Mesothelial cell of epicardium (in vitro differentiated cells): ENCODE measurements at regions not wholly inside any gene's neighbourhood (a gene's known extent, or its start where the extent isn't known, plus 50 kb on each side); places are given as distances from the start of the nearest gene placed in this dataset.

Source experiments
- DNase-seq, 2 experiments: peaks; one replicate each; pipeline ENCODE4 v3.0.0; 2021; ENCODE audit warnings: low spot score in 2 of 2; ENCODE audit not compliant: unreplicated experiment in 2 of 2
- H3K27ac Mint-ChIP-seq: 2 replicates; pipeline ENCODE4 v1.8.0; 2021; ENCODE audit warnings: mixed read lengths
- H3K27me3 Mint-ChIP-seq: 2 replicates; pipeline ENCODE4 v1.8.0; 2021; ENCODE audit warnings: low read depth, mixed read lengths
- H3K36me3 Mint-ChIP-seq: 2 replicates; pipeline ENCODE4 v1.8.0; 2021; ENCODE audit warnings: mixed read lengths
- H3K4me1 Mint-ChIP-seq: 2 replicates; pipeline ENCODE4 v1.8.0; 2021; ENCODE audit warnings: mixed read lengths
- H3K4me3 Mint-ChIP-seq: 2 replicates; pipeline ENCODE4 v1.8.0; 2021; ENCODE audit warnings: mild to moderate bottlenecking, moderate library complexity, mixed read lengths
- H3K9me3 Mint-ChIP-seq: 2 replicates; pipeline ENCODE4 v1.8.0; 2021; ENCODE audit warnings: mixed read lengths
- TF ChIP-seq, protein P1 (sequence below): fragments of 200-600 bp; sonication (generic); IDR thresholded peaks from one replicate; pipeline ENCODE4 v1.5.0; 2021; ENCODE audit warnings: antibody characterized with exemption; ENCODE audit not compliant: unreplicated experiment

DNA sequence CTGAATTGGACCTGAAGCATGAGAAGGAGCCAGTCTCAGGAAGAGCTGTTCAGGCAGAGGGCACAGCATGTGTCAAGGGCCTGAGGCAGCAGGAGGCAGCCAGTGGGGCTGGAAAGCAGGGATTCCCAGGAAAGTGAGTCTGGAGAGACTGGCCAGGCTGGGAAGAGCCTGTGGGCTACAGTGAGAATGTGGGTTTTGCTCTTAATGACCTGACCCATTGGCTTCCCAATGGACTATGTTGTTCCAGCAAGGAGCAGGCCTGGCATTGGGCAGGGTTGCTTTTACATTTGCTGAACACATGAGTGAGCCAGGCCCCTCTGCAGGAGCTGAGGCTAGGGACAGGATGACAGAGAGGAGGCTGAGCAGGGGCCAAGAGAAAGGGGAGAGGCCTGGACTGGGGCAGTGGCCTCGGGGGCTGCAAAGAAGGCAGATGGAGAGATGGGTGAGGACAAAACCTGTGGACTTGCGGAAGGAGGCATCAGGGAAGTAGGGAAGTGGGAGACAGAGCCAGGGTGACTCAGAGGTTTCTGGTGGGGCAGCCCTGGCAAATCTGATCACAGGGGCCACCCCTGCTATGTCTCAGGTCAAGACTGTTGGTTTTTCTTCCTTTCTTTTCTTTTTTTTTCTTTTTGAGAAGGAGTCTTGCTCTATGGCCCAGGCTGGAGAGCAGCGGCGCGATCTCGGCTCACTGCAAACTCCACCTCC lies 65.9 kb upstream of the NEK6 start:
- Mint-ChIP-seq H3K27me3 (peaks cover 37% of the 10 kb centered on the region), H3K9me3 (peaks cover 23% of the 10 kb centered on the region), H3K27ac (no peak overlapping the region), H3K36me3 (no peaks in the 10 kb centered on the region), H3K4me1 (no peaks in the 10 kb centered on the region), H3K4me3 (no peak overlapping the region)
- TF ChIP-seq, protein P1, sequence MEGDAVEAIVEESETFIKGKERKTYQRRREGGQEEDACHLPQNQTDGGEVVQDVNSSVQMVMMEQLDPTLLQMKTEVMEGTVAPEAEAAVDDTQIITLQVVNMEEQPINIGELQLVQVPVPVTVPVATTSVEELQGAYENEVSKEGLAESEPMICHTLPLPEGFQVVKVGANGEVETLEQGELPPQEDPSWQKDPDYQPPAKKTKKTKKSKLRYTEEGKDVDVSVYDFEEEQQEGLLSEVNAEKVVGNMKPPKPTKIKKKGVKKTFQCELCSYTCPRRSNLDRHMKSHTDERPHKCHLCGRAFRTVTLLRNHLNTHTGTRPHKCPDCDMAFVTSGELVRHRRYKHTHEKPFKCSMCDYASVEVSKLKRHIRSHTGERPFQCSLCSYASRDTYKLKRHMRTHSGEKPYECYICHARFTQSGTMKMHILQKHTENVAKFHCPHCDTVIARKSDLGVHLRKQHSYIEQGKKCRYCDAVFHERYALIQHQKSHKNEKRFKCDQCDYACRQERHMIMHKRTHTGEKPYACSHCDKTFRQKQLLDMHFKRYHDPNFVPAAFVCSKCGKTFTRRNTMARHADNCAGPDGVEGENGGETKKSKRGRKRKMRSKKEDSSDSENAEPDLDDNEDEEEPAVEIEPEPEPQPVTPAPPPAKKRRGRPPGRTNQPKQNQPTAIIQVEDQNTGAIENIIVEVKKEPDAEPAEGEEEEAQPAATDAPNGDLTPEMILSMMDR = no peak
- peak in 1 of 2 experiments; percentile 14 for DNase-seq

DNA sequence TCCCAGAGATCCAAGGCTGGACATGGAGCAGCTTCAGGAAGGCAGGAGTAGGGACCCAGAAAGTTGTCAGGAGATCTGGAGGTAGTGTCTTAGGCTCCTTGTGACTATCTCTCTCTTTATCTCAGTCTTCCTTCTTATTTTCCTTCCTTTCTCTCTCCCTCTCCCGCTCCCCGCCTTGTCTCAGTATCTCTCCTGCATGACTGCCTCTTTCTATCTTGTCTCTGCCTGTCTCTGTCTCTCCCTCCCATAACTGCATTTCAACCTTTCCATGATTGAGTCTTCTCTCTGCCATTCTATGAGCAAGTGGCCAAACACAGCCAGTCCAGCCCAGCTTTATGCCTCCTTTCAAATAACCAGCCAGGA lies 61.0 kb upstream of the NEK6 start:
- H3K4me1 Mint-ChIP-seq = no peaks in the 10 kb centered on the region
- peaks cover 25% of the 10 kb centered on the region for H3K9me3 Mint-ChIP-seq
- TF ChIP-seq, protein P1 = no peak
- no peak for DNase-seq
- H3K4me3 Mint-ChIP-seq = no peak overlapping the region
- H3K36me3 Mint-ChIP-seq = no peaks in the 10 kb centered on the region
- H3K27me3 Mint-ChIP-seq = peaks cover 20% of the 10 kb centered on the region
- H3K27ac Mint-ChIP-seq = no peak overlapping the region

DNA sequence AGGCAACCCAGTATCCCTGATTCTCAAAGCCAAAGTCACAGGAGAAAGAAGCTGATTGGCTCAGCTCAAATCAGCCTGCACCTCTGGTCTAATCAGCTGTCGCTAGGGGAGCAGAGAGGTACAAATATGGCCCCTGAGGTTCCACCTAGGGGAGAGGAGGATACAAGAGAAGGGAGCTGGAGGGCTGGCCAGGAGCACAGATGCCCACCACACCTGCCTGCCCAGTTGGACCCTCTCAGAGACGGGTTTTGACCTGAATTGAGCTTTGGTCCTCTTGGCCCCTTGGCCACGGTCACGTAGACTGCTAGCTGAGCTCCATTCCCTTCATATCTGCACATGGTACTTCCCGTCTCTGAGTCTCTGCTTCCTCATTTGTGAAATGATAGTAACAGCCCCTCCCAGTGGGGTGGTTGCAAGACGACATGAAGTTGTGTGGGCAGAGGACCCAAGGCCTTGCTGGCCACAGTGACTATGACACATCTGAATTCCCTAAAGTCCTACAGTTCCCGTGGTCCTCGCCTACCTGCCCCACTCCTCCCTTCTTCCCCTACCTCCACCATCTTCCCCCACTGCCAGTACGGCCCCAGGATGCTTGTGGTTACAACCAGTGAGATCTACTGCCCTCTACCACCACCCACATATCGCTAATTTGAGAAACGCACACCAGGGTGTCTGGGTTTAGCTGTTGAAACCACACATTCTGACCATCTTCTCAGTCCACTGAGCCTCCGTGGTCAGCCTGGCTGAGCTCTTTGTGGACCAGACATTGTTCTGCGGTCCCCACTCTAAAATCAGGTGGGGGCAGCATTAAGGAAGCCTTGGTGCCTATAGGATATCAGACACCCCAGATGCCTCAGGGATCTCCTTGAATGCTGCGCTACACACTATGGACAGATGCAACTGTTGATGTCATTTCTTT lies 60.3 kb upstream of the NEK6 start:
- peaks cover 25% of the 10 kb centered on the region for H3K9me3 Mint-ChIP-seq
- H3K27ac Mint-ChIP-seq = no peak overlapping the region
- no peaks in the 10 kb centered on the region for H3K4me1 Mint-ChIP-seq

DNA sequence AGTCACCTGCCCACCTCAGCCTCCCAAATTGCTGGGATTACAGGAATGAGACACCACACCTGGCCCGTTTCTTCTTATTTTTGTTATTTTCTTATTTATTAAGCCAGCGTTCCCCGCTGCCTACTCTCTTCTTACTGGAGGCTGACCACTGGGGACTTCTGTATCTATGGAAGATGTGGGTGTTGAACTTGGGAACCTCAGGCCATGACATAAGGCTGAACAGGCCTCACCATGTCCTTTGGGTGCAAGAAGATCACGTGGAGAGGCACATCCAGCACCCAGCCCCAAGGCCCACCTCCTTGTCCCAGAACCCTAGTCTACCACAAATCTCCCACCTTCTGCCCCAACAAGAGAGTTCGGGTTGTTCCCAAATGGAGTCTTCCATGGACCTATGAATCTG lies 59.4 kb upstream of the NEK6 start:
- Mint-ChIP-seq H3K27me3 (peaks cover 8% of the 10 kb centered on the region), H3K9me3 (peaks cover 25% of the 10 kb centered on the region), H3K27ac (no peak overlapping the region), H3K36me3 (no peaks in the 10 kb centered on the region), H3K4me3 (no peak overlapping the region), H3K4me1 (no peaks in the 10 kb centered on the region)
- no peak for DNase-seq
- TF ChIP-seq, protein P1 = no peak

More for the DNA sequence above, 60.3 kb upstream of the NEK6 start:
- DNase-seq = no peak
- no peaks in the 10 kb centered on the region for H3K36me3 Mint-ChIP-seq
- peaks cover 17% of the 10 kb centered on the region for H3K27me3 Mint-ChIP-seq
- no peak overlapping the region for H3K4me3 Mint-ChIP-seq
- TF ChIP-seq, protein P1 = no peak

DNA sequence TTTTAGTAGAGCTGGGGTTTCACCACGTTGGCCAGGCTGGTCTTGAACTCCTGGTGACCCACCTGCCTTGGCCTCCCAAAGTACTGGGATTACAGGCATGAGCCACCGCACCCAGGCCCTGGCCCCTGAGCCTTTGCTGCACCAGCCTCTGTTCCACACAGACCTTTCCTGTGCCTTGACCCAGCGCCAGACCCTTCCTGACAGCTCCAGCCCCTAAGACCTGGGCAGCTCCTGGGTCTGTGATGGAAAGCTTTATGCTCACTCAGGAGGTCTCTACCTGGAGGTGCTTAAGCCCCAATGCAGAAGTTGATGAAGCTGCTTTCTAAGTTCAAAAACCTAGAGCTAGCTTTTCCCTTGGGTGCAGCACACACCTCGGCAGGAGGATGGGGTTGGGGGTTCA lies 58.8 kb upstream of the NEK6 start:
- Mint-ChIP-seq H3K27ac (no peak overlapping the region), H3K27me3 (peaks cover 10% of the 10 kb centered on the region), H3K9me3 (peaks cover 23% of the 10 kb centered on the region), H3K4me3 (no peak overlapping the region), H3K36me3 (no peaks in the 10 kb centered on the region), H3K4me1 (no peaks in the 10 kb centered on the region)
- DNase-seq = no peak
- TF ChIP-seq, protein P1 = no peak
